C4-2B (cell line): ENCODE measurements at regions not wholly inside any gene's neighbourhood (a gene's known extent, or its start where the extent isn't known, plus 50 kb on each side); places are given as distances from the start of the nearest gene placed in this dataset.

Source experiments
- ZFX ChIP-seq: fragments of 450-650 bp; IDR thresholded peaks from 2 replicates; pipeline ENCODE4 v1.6.1; 2017
- TF ChIP-seq, protein P1 (sequence below): fragments of 450-650 bp; conservative IDR thresholded peaks from 2 replicates; pipeline ENCODE4 v1.5.1; 2017; ENCODE audit warnings: mild to moderate bottlenecking

DNA sequence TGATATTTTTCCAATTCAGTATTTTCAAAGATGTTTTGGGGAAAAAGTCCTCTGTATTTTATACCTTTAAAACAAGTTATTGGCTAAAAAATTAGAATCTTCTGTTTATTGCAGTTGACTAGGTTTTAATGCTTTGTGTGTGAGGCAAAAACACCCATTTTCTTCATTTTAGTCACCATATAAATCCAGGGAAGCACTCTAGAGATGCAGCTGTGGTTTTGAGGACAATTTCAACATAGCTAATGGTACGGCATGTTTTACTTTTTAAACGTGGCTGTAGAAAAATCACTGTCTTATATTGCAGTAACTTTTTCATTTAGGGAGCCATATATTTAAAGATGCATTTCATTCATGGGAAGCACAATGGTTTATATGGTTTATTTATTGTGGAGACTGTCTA, 129.1 kb upstream of the PITX2 start:
- TF ChIP-seq, protein P1, sequence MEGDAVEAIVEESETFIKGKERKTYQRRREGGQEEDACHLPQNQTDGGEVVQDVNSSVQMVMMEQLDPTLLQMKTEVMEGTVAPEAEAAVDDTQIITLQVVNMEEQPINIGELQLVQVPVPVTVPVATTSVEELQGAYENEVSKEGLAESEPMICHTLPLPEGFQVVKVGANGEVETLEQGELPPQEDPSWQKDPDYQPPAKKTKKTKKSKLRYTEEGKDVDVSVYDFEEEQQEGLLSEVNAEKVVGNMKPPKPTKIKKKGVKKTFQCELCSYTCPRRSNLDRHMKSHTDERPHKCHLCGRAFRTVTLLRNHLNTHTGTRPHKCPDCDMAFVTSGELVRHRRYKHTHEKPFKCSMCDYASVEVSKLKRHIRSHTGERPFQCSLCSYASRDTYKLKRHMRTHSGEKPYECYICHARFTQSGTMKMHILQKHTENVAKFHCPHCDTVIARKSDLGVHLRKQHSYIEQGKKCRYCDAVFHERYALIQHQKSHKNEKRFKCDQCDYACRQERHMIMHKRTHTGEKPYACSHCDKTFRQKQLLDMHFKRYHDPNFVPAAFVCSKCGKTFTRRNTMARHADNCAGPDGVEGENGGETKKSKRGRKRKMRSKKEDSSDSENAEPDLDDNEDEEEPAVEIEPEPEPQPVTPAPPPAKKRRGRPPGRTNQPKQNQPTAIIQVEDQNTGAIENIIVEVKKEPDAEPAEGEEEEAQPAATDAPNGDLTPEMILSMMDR = no peak
- TF ChIP-seq ZFX = no peak
